ENCODE measurements at regions not wholly inside any gene's neighbourhood (a gene's known extent, or its start where the extent isn't known, plus 50 kb on each side); places are given as distances from the start of the nearest gene placed in this dataset.

GRCh38 chr1:82485591-82486369 is 685.0 kb downstream of the ADGRL2 start:
- intact Hi-C loops (cut with DNase I), result no loop called here
- WGBS (ENCODE audit: insufficient coverage, low coverage, low lambda C conversion rate, missing lambda C conversion rate), result 70% methylated on average over 4 of the region's 4 CpGs
- H3K27me3 ChIP-seq, result no peaks in the 10 kb centered on the region

GRCh38 chr1:82483146-82483545 is 682.4 kb downstream of the ADGRL2 start:
- Histone ChIP-seq H3K9me3 (no peaks in the 10 kb centered on the region), H3K4me1 (no peaks in the 10 kb centered on the region), H3K4me3 (no peak overlapping the region), H3K27me3 (no peaks in the 10 kb centered on the region), H3K27ac (no peak overlapping the region), H3K36me3 (no peaks in the 10 kb centered on the region)
- ATAC-seq (no peak), DNase-seq (no peak)
- intact Hi-C loops (cut with DNase I), result no loop called here
- WGBS (ENCODE audit: insufficient coverage, low coverage, low lambda C conversion rate, missing lambda C conversion rate), result 72% methylated on average over 5 of the region's 5 CpGs
- TF ChIP-seq POLR2A (IDR thresholded peaks at IDR 0.05) (no peak), CTCF (IDR thresholded peaks at IDR 0.05) (no peak)

More at GRCh38 chr1:82485591-82486369, 685.0 kb downstream of the ADGRL2 start:
- H3K27ac ChIP-seq, result no peak overlapping the region
- TF ChIP-seq CTCF (IDR thresholded peaks at IDR 0.05) (no peak), POLR2A (IDR thresholded peaks at IDR 0.05) (no peak)
- no peaks in the 10 kb centered on the region for H3K9me3 ChIP-seq
- H3K4me3 ChIP-seq, result no peak overlapping the region
- H3K4me1 ChIP-seq, result no peaks in the 10 kb centered on the region
- ATAC-seq (no peak), DNase-seq (no peak)
- H3K36me3 ChIP-seq, result no peaks in the 10 kb centered on the region

- Histone ChIP-seq H3K4me1 (no peaks in the 10 kb centered on the region), H3K27me3 (no peaks in the 10 kb centered on the region), H3K27ac (no peak overlapping the region), H3K36me3 (no peaks in the 10 kb centered on the region), H3K4me3 (no peak overlapping the region), H3K9me3 (no peaks in the 10 kb centered on the region)
- intact Hi-C loops (cut with DNase I), result no loop called here
- DNase-seq, result no peak
- WGBS (ENCODE audit: insufficient coverage, low coverage, low lambda C conversion rate, missing lambda C conversion rate), result 87% methylated on average over 3 of the region's 3 CpGs
- TF ChIP-seq CTCF (IDR thresholded peaks at IDR 0.05), result no peak
- ATAC-seq, result no peak
Measured at GRCh38 chr1:82478916-82479315, 678.2 kb downstream of the ADGRL2 start.

GRCh38 chr1:82472489-82473131 is 671.9 kb downstream of the ADGRL2 start:
- Histone ChIP-seq H3K9me3 (no peaks in the 10 kb centered on the region), H3K4me3 (no peak overlapping the region), H3K4me1 (no peaks in the 10 kb centered on the region), H3K36me3 (no peaks in the 10 kb centered on the region), H3K27ac (no peak overlapping the region), H3K27me3 (no peaks in the 10 kb centered on the region)
- WGBS (ENCODE audit: insufficient coverage, low coverage, low lambda C conversion rate, missing lambda C conversion rate), result 88% methylated on average over 2 of the region's 2 CpGs
- intact Hi-C loops (cut with DNase I), result no loop called here
- ATAC-seq (no peak), DNase-seq (no peak)
- TF ChIP-seq CTCF (IDR thresholded peaks at IDR 0.05), result no peak
- no peak for TF ChIP-seq POLR2A (IDR thresholded peaks at IDR 0.05)

All from right lobe of liver (tissue), 6 donors.